PC-3 (cell line): ENCODE measurements at regions not wholly inside any gene's neighbourhood (a gene's known extent, or its start where the extent isn't known, plus 50 kb on each side); places are given as distances from the start of the nearest gene placed in this dataset.

ENCODE experiments used
- ATAC-seq: fragments of 200-7000 bp; cut with Tn5 transposase; 2 replicates; pipeline ENCODE4 v1.9.1; 2020; ENCODE audit warnings: mild to moderate bottlenecking, moderate library complexity
- BruUV-seq: library from RNA; stranded (reverse); fragments of 400-500 nt; replicated peaks from 2 replicates; lab custom pipeline; 2021; lab: Mats Ljungman, UMichigan
- CTCF ChIA-PET: fragments of 300-600 bp; sonication (Branson Sonifier 250); formaldehyde crosslinking; loops from one replicate; lab custom pipeline; 2022; ENCODE audit warnings: antibody characterized with exemption; lab: Charles Lee
- POLR2A ChIA-PET: fragments of 300-600 bp; sonication (Branson Sonifier 250); formaldehyde crosslinking; loops from one replicate; lab custom pipeline; 2022; ENCODE audit warnings: antibody characterized with exemption; ENCODE audit not compliant: unreplicated experiment; lab: Charles Lee
- DNase-seq: peaks from one replicate; pipeline ENCODE4 v3.0.0-alpha.2; 2015
- H2AFZ ChIP-seq: fragments of 300-600 bp; sonication (generic); 2 replicates; pipeline ENCODE4 v1.6.0; 2016; ENCODE audit warnings: antibody characterized with exemption, low read length
- H3F3A ChIP-seq: fragments of 300-600 bp; sonication (generic); one replicate; pipeline ENCODE4 v1.6.0; 2017; ENCODE audit warnings: antibody characterized with exemption, low read length, control low read depth, mild to moderate bottlenecking; ENCODE audit not compliant: unreplicated experiment
- H3K27ac ChIP-seq: fragments of 300-600 bp; sonication (generic); 2 replicates; pipeline ENCODE4 v1.5.1; 2016; ENCODE audit warnings: mild to moderate bottlenecking, low read length
- H3K27me3 ChIP-seq: fragments of 300-600 bp; sonication (generic); 2 replicates; pipeline ENCODE4 v1.6.1; 2016; ENCODE audit warnings: low read length, mixed read lengths
- H3K36me3 ChIP-seq: fragments of 300-600 bp; sonication (generic); 2 replicates; pipeline ENCODE4 v1.6.1; 2016; ENCODE audit warnings: low read depth, mixed run types, low read length, mixed read lengths
- H3K4me1 ChIP-seq: fragments of 300-600 bp; sonication (generic); 2 replicates; pipeline ENCODE4 v1.5.1; 2016; ENCODE audit warnings: low read length; ENCODE audit not compliant: insufficient read depth
- H3K4me2 ChIP-seq: fragments of 300-600 bp; sonication (generic); 2 replicates; pipeline ENCODE4 v1.6.0; 2016; ENCODE audit warnings: low read length
- H3K4me3 ChIP-seq: fragments of 300-600 bp; sonication (generic); 2 replicates; pipeline ENCODE4 v1.5.1; 2016; ENCODE audit warnings: mild to moderate bottlenecking, low read length, mixed read lengths
- H3K79me2 ChIP-seq: fragments of 300-600 bp; sonication (generic); 2 replicates; pipeline ENCODE4 v1.6.1; 2017; ENCODE audit warnings: low read length, mixed read lengths
- H3K9ac ChIP-seq: fragments of 300-600 bp; sonication (generic); 2 replicates; pipeline ENCODE4 v1.6.0; 2016; ENCODE audit warnings: mild to moderate bottlenecking, low read length
- H3K9me2 ChIP-seq: fragments of 300-600 bp; sonication (generic); replicated peaks from 2 replicates; pipeline ENCODE4 v1.6.1; 2016; ENCODE audit warnings: mixed run types, low read length, mixed read lengths
- H3K9me3 ChIP-seq: fragments of 300-600 bp; sonication (generic); 2 replicates; pipeline ENCODE4 v1.6.1; 2016; ENCODE audit warnings: low read length, mixed read lengths
- H4K20me1 ChIP-seq: fragments of 300-600 bp; sonication (generic); 2 replicates; pipeline ENCODE4 v1.6.1; 2016; ENCODE audit warnings: low read length, mixed read lengths
- CTCF ChIP-seq: fragments of 300-600 bp; sonication (generic); conservative IDR thresholded peaks from 2 replicates; pipeline ENCODE4 v1.5.1; 2017; ENCODE audit warnings: antibody characterized with exemption, low read depth, mild to moderate bottlenecking, low read length
- EZH2 ChIP-seq: fragments of 300-600 bp; sonication (generic); IDR thresholded peaks from one replicate; pipeline ENCODE4 v1.6.1; 2017; ENCODE audit warnings: antibody characterized with exemption, mild to moderate bottlenecking, low read length; ENCODE audit not compliant: unreplicated experiment
- EZH2phosphoT487 ChIP-seq: fragments of 300-600 bp; sonication (generic); IDR thresholded peaks from 2 replicates; pipeline ENCODE4 v1.6.1; 2018; ENCODE audit warnings: mild to moderate bottlenecking, antibody characterized with exemption, low read length, borderline replicate concordance
- intact Hi-C: fragments of 100-400 bp; cut with micrococcal nuclease; formaldehyde crosslinking; loops from 2 replicates; pipeline ENCODE4 v1.9.0; 2023

GRCh38 chr5:102700916-102701315 is 54.2 kb upstream of the PAM start:
- peak; percentile 71 for ATAC-seq
- Histone ChIP-seq H3K4me3 (no peak overlapping the region), H2AFZ (no peak overlapping the region), H3K27ac (no peak overlapping the region), H3K4me1 (no peaks in the 10 kb centered on the region), H4K20me1 (no peaks in the 10 kb centered on the region), H3F3A (no peaks in the 10 kb centered on the region), H3K4me2 (no peak overlapping the region), H3K36me3 (no peaks in the 10 kb centered on the region), H3K27me3 (no peaks in the 10 kb centered on the region), H3K9me2 (no peaks in the 10 kb centered on the region), H3K9ac (no peak overlapping the region), H3K79me2 (no peaks in the 10 kb centered on the region), H3K9me3 (no peaks in the 10 kb centered on the region)
- no peak for TF ChIP-seq CTCF
- TF ChIP-seq EZH2phosphoT487, result no peak
- no peak for TF ChIP-seq EZH2
- BruUV-seq, result no TSS peak
- no peak for DNase-seq
- intact Hi-C loops, result no loop called here
- ChIA-PET CTCF (no interaction called here), POLR2A (no interaction called here)

- Histone ChIP-seq H3K79me2 (no peaks in the 10 kb centered on the region), H3K9me2 (no peaks in the 10 kb centered on the region), H2AFZ (no peak overlapping the region), H3K27me3 (no peaks in the 10 kb centered on the region), H3K36me3 (no peaks in the 10 kb centered on the region), H4K20me1 (no peaks in the 10 kb centered on the region), H3K9ac (no peak overlapping the region), H3K9me3 (no peaks in the 10 kb centered on the region), H3K4me2 (no peak overlapping the region), H3K4me3 (no peak overlapping the region), H3K4me1 (no peaks in the 10 kb centered on the region), H3K27ac (no peak overlapping the region), H3F3A (no peaks in the 10 kb centered on the region)
- no TSS peak for BruUV-seq
- no peak for TF ChIP-seq CTCF
- no peak for TF ChIP-seq EZH2
- no peak for TF ChIP-seq EZH2phosphoT487
- DNase-seq, result no peak
- CTCF ChIA-PET, result no interaction called here
- POLR2A ChIA-PET, result no interaction called here
- intact Hi-C loops, result no loop called here
- ATAC-seq, result no peak
These were observed 53.4 kb upstream of the PAM start for GRCh38 chr5:102701748-102702147.
